A549 (cell line): ENCODE measurements at regions not wholly inside any gene's neighbourhood (a gene's known extent, or its start where the extent isn't known, plus 50 kb on each side); places are given as distances from the start of the nearest gene placed in this dataset.

ENCODE experiments used
- ATAC-seq, 2 experiments: fragments of 200-7000 bp in 1 of 2; fragments of >200 bp in 1 of 2; cut with Nextera tagmentation in 1 of 2; cut with Tn5 transposase in 1 of 2; 3 replicates each; pipeline versions ENCODE4 v1.8.0 to v1.9.1; 2018 to 2020; ENCODE audit warnings: mild to moderate bottlenecking in 1 of 2, moderate library complexity in 1 of 2
- CTCF ChIA-PET: fragments of 300-600 bp; sonication (Branson Sonifier 250); formaldehyde crosslinking; extraction: SDS; loops from one replicate; lab custom pipeline; 2021; ENCODE audit warnings: antibody characterized with exemption, inconsistent platforms; lab: Yijun Ruan, JAX
- POLR2A ChIA-PET: fragments of 350-600 bp; formaldehyde crosslinking; extraction: SDS; loops from one replicate; lab custom pipeline; 2021; ENCODE audit warnings: antibody characterized with exemption, inconsistent platforms; lab: Yijun Ruan, JAX
- DNase-seq, 2 experiments: peaks; one replicate each; pipeline versions ENCODE4 v3.0.0 to v3.0.0-alpha.2; 2011 to 2016; ENCODE audit warnings: low read depth in 1 of 2, low spot score in 1 of 2
- FAIRE-seq: peaks from 2 replicates; lab custom pipeline; 2011; peaks lifted over from hg19 to GRCh38; lab: Jason Lieb, UNC
- H3K27ac ChIP-seq, 2 experiments: fragments of >200 bp; sonication (Bioruptor Twin); formaldehyde crosslinking; 3 replicates each; pipeline ENCODE4 v1.5.1; 2016 to 2017
- H3K4me1 ChIP-seq: fragments of >200 bp; sonication (Bioruptor Twin); formaldehyde crosslinking; 3 replicates; pipeline ENCODE4 v1.6.1; 2016
- H3K4me2 ChIP-seq: fragments of >200 bp; sonication (Bioruptor Twin); formaldehyde crosslinking; 3 replicates; pipeline ENCODE4 v1.6.1; 2016
- H3K4me3 ChIP-seq: fragments of >200 bp; sonication (Bioruptor Twin); formaldehyde crosslinking; 3 replicates; pipeline ENCODE4 v1.5.1; 2016
- H3K9me3 ChIP-seq: fragments of >200 bp; sonication (Bioruptor Twin); formaldehyde crosslinking; 3 replicates; pipeline ENCODE4 v1.6.1; 2016
- BHLHE40 ChIP-seq: IDR thresholded peaks from 2 replicates; pipeline ENCODE4 v1.6.1; 2012; ENCODE audit warnings: low read depth, low read length, inconsistent platforms
- CBX2 ChIP-seq: fragments of 200-600 bp; sonication (generic); IDR thresholded peaks from 2 replicates; pipeline ENCODE4 v1.6.1; 2016; ENCODE audit warnings: low read depth, mild to moderate bottlenecking, borderline replicate concordance
- CHD4 ChIP-seq: fragments of 200-600 bp; sonication (generic); IDR thresholded peaks from 2 replicates; pipeline ENCODE4 v1.6.1; 2016; ENCODE audit warnings: antibody characterized with exemption, mild to moderate bottlenecking, borderline replicate concordance
- E2F6 ChIP-seq: IDR thresholded peaks from 2 replicates; pipeline ENCODE4 v1.6.1; 2012; ENCODE audit warnings: low read depth, borderline replicate concordance
- EHMT2 ChIP-seq: fragments of 200-600 bp; sonication (generic); IDR thresholded peaks from 2 replicates; pipeline ENCODE4 v1.6.1; 2016; ENCODE audit warnings: antibody characterized with exemption, low read depth, mild to moderate bottlenecking, moderate library complexity
- EP300 ChIP-seq, 2 experiments: fragments of >200 bp; sonication (Bioruptor Twin); formaldehyde crosslinking; IDR thresholded peaks; 2 replicates in 1 of 2; 3 replicates in 1 of 2; pipeline ENCODE4 v1.6.1; 2016 to 2017
- ESRRA ChIP-seq: fragments of 150-350 bp; IDR thresholded peaks from 2 replicates; pipeline ENCODE4 v1.6.1; 2014; ENCODE audit warnings: mild to moderate bottlenecking, low read length, borderline replicate concordance
- HDAC2 ChIP-seq: fragments of 200-600 bp; sonication (generic); IDR thresholded peaks from 2 replicates; pipeline ENCODE4 v1.6.1; 2016
- HES2 ChIP-seq: fragments of >200 bp; sonication (Bioruptor Twin); formaldehyde crosslinking; IDR thresholded peaks from 2 replicates; pipeline ENCODE4 v1.6.1; 2016
- HMGXB4 ChIP-seq: fragments of 250-450 bp; sonication (Bioruptor Pico); IDR thresholded peaks from 2 replicates; pipeline ENCODE4 v1.5.0; 2021; ENCODE audit warnings: mild to moderate bottlenecking, moderate library complexity, borderline replicate concordance
- HOXA7 ChIP-seq: fragments of 250-450 bp; sonication (Bioruptor Pico); IDR thresholded peaks from 2 replicates; pipeline ENCODE4 v1.5.0; 2020; ENCODE audit warnings: mild to moderate bottlenecking, moderate library complexity
- HOXB5 ChIP-seq: fragments of 250-450 bp; sonication (Bioruptor Pico); IDR thresholded peaks from 2 replicates; pipeline ENCODE4 v1.5.0; 2020; ENCODE audit warnings: mild to moderate bottlenecking, moderate library complexity
- JUNB ChIP-seq: fragments of >200 bp; sonication (Bioruptor Twin); formaldehyde crosslinking; IDR thresholded peaks from 2 replicates; pipeline ENCODE4 v1.6.1; 2016
- KDM5A ChIP-seq: fragments of 200-600 bp; sonication (generic); IDR thresholded peaks from 2 replicates; pipeline ENCODE4 v1.6.1; 2016; ENCODE audit warnings: antibody characterized with exemption, mild to moderate bottlenecking
- NFE2L2 ChIP-seq: fragments of 150-350 bp; conservative IDR thresholded peaks from 2 replicates; pipeline ENCODE4 v1.6.1; 2014; ENCODE audit warnings: low read length
- NPAS2 ChIP-seq: fragments of 250-450 bp; sonication (Bioruptor Pico); IDR thresholded peaks from 2 replicates; pipeline ENCODE4 v1.8.0; 2022; ENCODE audit warnings: mild to moderate bottlenecking, moderate library complexity, borderline replicate concordance
- PBX3 ChIP-seq: IDR thresholded peaks from 2 replicates; pipeline ENCODE4 v1.6.1; 2012
- PHF8 ChIP-seq: fragments of 200-600 bp; sonication (generic); IDR thresholded peaks from 2 replicates; pipeline ENCODE4 v1.6.1; 2016; ENCODE audit warnings: low read depth, mild to moderate bottlenecking, antibody characterized with exemption, moderate library complexity, borderline replicate concordance
- POLR2A ChIP-seq: IDR thresholded peaks from 2 replicates; pipeline ENCODE4 v1.6.1; 2012; ENCODE audit warnings: mild to moderate bottlenecking, low read length
- POLR2AphosphoS2 ChIP-seq: conservative IDR thresholded peaks from 2 replicates; pipeline ENCODE4 v1.6.1; 2012; ENCODE audit warnings: low read length, improper control_type of control experiment, inconsistent platforms
- RAD21 ChIP-seq, 2 experiments: fragments of >200 bp in 1 of 2; sonication (Bioruptor Twin) in 1 of 2; formaldehyde crosslinking in 1 of 2; IDR thresholded peaks in 1 of 2; conservative IDR thresholded peaks in 1 of 2; 2 replicates in 1 of 2; 3 replicates in 1 of 2; pipeline ENCODE4 v1.6.1; 2012 to 2018; ENCODE audit warnings: inconsistent platforms in 1 of 2
- RCOR1 ChIP-seq: fragments of 150-350 bp; IDR thresholded peaks from 2 replicates; pipeline ENCODE4 v1.6.1; 2014; ENCODE audit warnings: antibody characterized with exemption, low read length, low read depth
- REST ChIP-seq: fragments of 200-600 bp; sonication (generic); IDR thresholded peaks from 2 replicates; pipeline ENCODE4 v1.6.1; 2016; ENCODE audit warnings: antibody characterized with exemption, mild to moderate bottlenecking, moderate library complexity
- RNF2 ChIP-seq: fragments of 200-600 bp; sonication (generic); IDR thresholded peaks from 2 replicates; pipeline ENCODE4 v1.6.1; 2016; ENCODE audit warnings: low read depth, mild to moderate bottlenecking, antibody characterized with exemption, moderate library complexity, borderline replicate concordance
- SMC3 ChIP-seq: fragments of >200 bp; sonication (Bioruptor Twin); formaldehyde crosslinking; IDR thresholded peaks from 3 replicates; pipeline ENCODE4 v1.6.1; 2018; ENCODE audit warnings: inconsistent platforms
- SREBF2 ChIP-seq: fragments of 450-650 bp; IDR thresholded peaks from 2 replicates; pipeline ENCODE4 v1.6.1; 2014; ENCODE audit warnings: mild to moderate bottlenecking, moderate library complexity
- ZC3H11A ChIP-seq: fragments of 450-650 bp; IDR thresholded peaks from 2 replicates; pipeline ENCODE4 v1.6.1; 2014; ENCODE audit warnings: antibody characterized with exemption, mild to moderate bottlenecking
- ZFP36 ChIP-seq: fragments of 450-650 bp; IDR thresholded peaks from 2 replicates; pipeline ENCODE4 v1.6.1; 2014; ENCODE audit warnings: borderline replicate concordance; ENCODE audit not compliant: partially characterized antibody
- WGBS: methylation state at CpG from one replicate; pipeline ENCODE4 v1.1.6; 2017; ENCODE audit errors: missing lambda C conversion rate; 5-methylcytosine and 5-hydroxymethylcytosine counted together

- H3K4me3 ChIP-seq = no peak overlapping the region
- CTCF ChIA-PET = interaction anchor here (0.7 kb wide), 1 partner anchor 26 kb away, joined by 3 read pairs; no protein-coding TSS in a partner anchor
- 91% methylated on average over 15 of the region's 16 CpGs for WGBS
- no peak for TF ChIP-seq HOXB5 (CRISPR knock-in tag)
- TF ChIP-seq, all 56 proteins: peak for 0
- Histone ChIP-seq H3K27ac (no peak overlapping the region), H3K9me3 (no peaks in the 10 kb centered on the region), H3K4me1 (no peaks in the 10 kb centered on the region), H3K4me2 (no peak overlapping the region)
- FAIRE-seq = no peak
- DNase-seq = no peak
- POLR2A ChIA-PET = no interaction called here
- ATAC-seq = no peak
These were observed 1390.5 kb downstream of the TBC1D22A start for GRCh38 chr22:48152916-48153315.

- H3K4me2 ChIP-seq = no peak overlapping the region
- DNase-seq = no peak
- H3K4me3 ChIP-seq = no peak overlapping the region
- ChIA-PET CTCF (interaction anchor here (0.7 kb wide), 1 partner anchor 25 kb away, joined by 3 read pairs; no protein-coding TSS in a partner anchor), POLR2A (no interaction called here)
- TF ChIP-seq HOXB5 (CRISPR knock-in tag) (no peak), CHD4 (no peak), HDAC2 (no peak), POLR2AphosphoS2 (no peak), EP300 (IDR thresholded peaks at IDR 0.05) (no peak), KDM5A (no peak), POLR2A (no peak), CBX2 (no peak), EHMT2 (no peak), ZC3H11A (no peak), REST (no peak), NPAS2 (no peak), PBX3 (no peak), BHLHE40 (no peak), HMGXB4 (CRISPR knock-in tag) (no peak), ESRRA (no peak)
- ATAC-seq = no peak
- no peaks in the 10 kb centered on the region for H3K4me1 ChIP-seq
- no peaks in the 10 kb centered on the region for H3K9me3 ChIP-seq
- peak overlapping the region in 1 of 2 experiments; percentile 27; a peak in 1 of 6 replicates for H3K27ac ChIP-seq
- FAIRE-seq = no peak
- WGBS = 90% methylated on average over 7 of the region's 16 CpGs
These were observed 1389.8 kb downstream of the TBC1D22A start for GRCh38 chr22:48152164-48152775.

- DNase-seq = no peak
- ChIA-PET POLR2A (no interaction called here), CTCF (no interaction called here)
- TF ChIP-seq SMC3 = no peak
- no peak for TF ChIP-seq ZC3H11A
- no peak for TF ChIP-seq POLR2AphosphoS2
- TF ChIP-seq HES2 = no peak
- no peak for TF ChIP-seq RCOR1
- TF ChIP-seq E2F6 = no peak
- TF ChIP-seq RAD21 (conservative IDR thresholded peaks at IDR 0.05 in 1 of 2, IDR thresholded peaks at IDR 0.05 in 1 of 2) = no peak
- no peak for TF ChIP-seq ZFP36
- no peak for TF ChIP-seq SREBF2
- TF ChIP-seq CHD4 = no peak
- TF ChIP-seq RNF2 = no peak
- TF ChIP-seq HOXA7 (CRISPR knock-in tag) = no peak
- TF ChIP-seq PHF8 = no peak
- TF ChIP-seq NFE2L2 = no peak
- no peak for TF ChIP-seq CBX2
- TF ChIP-seq JUNB = no peak
These were observed 1389.2 kb downstream of the TBC1D22A start for GRCh38 chr22:48151641-48152040.

More at GRCh38 chr22:48151641-48152040, 1389.2 kb downstream of the TBC1D22A start:
- Histone ChIP-seq H3K4me3 (no peak overlapping the region), H3K4me1 (no peaks in the 10 kb centered on the region), H3K4me2 (no peak overlapping the region), H3K27ac (no peak overlapping the region), H3K9me3 (no peaks in the 10 kb centered on the region)
- ATAC-seq = no peak
- FAIRE-seq = no peak
- WGBS = 68% methylated on average over 9 of the region's 9 CpGs
